HEK293T (cell line): ENCODE measurements at regions not wholly inside any gene's neighbourhood (a gene's known extent, or its start where the extent isn't known, plus 50 kb on each side); places are given as distances from the start of the nearest gene placed in this dataset.

Experiments used
- ARNT ChIP-seq: fragments of 450-650 bp; IDR thresholded peaks from 2 replicates; pipeline ENCODE4 v1.6.1; 2017; ENCODE audit warnings: mild to moderate bottlenecking
- BHLHE40 ChIP-seq: fragments of 450-650 bp; IDR thresholded peaks from 2 replicates; pipeline ENCODE4 v1.6.1; 2016; ENCODE audit warnings: mild to moderate bottlenecking, moderate library complexity, borderline replicate concordance
- CTBP1 ChIP-seq: fragments of 450-650 bp; IDR thresholded peaks from 2 replicates; pipeline ENCODE4 v1.6.1; 2016; ENCODE audit warnings: borderline replicate concordance
- ELF4 ChIP-seq: fragments of 450-650 bp; IDR thresholded peaks from 2 replicates; pipeline ENCODE4 v1.6.1; 2017; ENCODE audit warnings: antibody characterized with exemption
- FOXA1 ChIP-seq: fragments of 450-650 bp; IDR thresholded peaks from 2 replicates; pipeline ENCODE4 v1.6.1; 2016; ENCODE audit warnings: mild to moderate bottlenecking
- FOXK2 ChIP-seq: fragments of 450-650 bp; IDR thresholded peaks from 2 replicates; pipeline ENCODE4 v1.6.1; 2016; ENCODE audit warnings: mild to moderate bottlenecking
- FOXM1 ChIP-seq: fragments of 450-650 bp; IDR thresholded peaks from 2 replicates; pipeline ENCODE4 v1.6.1; 2017; ENCODE audit warnings: mild to moderate bottlenecking, borderline replicate concordance
- L3MBTL2 ChIP-seq: fragments of 450-650 bp; conservative IDR thresholded peaks from 2 replicates; pipeline ENCODE4 v1.6.1; 2016; ENCODE audit warnings: mild to moderate bottlenecking
- LEF1 ChIP-seq: fragments of 450-650 bp; IDR thresholded peaks from 2 replicates; pipeline ENCODE4 v1.6.1; 2017; ENCODE audit warnings: mild to moderate bottlenecking, borderline replicate concordance
- SP1 ChIP-seq: fragments of 450-650 bp; IDR thresholded peaks from 2 replicates; pipeline ENCODE4 v1.6.1; 2017
- SUZ12 ChIP-seq: fragments of 450-650 bp; IDR thresholded peaks from 2 replicates; pipeline ENCODE4 v1.6.1; 2016; ENCODE audit warnings: mild to moderate bottlenecking
- TARDBP ChIP-seq: fragments of 450-650 bp; IDR thresholded peaks from 2 replicates; pipeline ENCODE4 v1.6.1; 2016
- ZNF384 ChIP-seq: fragments of 450-650 bp; IDR thresholded peaks from 2 replicates; pipeline ENCODE4 v1.6.1; 2016
- TF ChIP-seq, protein P1 (sequence below): fragments of 450-650 bp; IDR thresholded peaks from 2 replicates; pipeline ENCODE4 v1.6.1; 2016

DNA sequence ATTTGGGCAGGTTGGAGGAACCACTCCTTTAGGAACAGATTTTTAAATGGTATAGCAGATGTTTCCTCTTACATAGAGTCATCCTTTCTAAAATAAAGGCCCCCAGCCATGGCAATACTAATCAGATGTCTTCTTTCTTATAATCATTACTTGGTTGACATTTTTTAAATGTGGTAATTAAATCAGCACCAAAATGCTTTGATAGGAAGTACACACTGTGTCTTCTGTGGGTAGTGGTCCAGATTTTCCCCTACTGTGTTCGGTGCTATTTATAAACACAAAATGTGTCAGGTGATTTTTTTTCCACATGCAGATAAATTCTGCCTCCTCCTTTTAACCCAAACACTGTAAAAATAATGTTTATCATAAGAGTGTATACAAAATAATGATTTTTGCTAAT, 200.9 kb upstream of the DTNA start:
- no peak for TF ChIP-seq SP1
- no peak for TF ChIP-seq TARDBP
- no peak for TF ChIP-seq FOXM1
- no peak for TF ChIP-seq L3MBTL2
- TF ChIP-seq FOXA1 = no peak
- TF ChIP-seq BHLHE40 = no peak
- TF ChIP-seq ZNF384 = no peak
- TF ChIP-seq ARNT = no peak
- TF ChIP-seq SUZ12 = no peak
- TF ChIP-seq, protein P1, sequence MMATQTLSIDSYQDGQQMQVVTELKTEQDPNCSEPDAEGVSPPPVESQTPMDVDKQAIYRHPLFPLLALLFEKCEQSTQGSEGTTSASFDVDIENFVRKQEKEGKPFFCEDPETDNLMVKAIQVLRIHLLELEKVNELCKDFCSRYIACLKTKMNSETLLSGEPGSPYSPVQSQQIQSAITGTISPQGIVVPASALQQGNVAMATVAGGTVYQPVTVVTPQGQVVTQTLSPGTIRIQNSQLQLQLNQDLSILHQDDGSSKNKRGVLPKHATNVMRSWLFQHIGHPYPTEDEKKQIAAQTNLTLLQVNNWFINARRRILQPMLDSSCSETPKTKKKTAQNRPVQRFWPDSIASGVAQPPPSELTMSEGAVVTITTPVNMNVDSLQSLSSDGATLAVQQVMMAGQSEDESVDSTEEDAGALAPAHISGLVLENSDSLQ = no peak
- no peak for TF ChIP-seq FOXK2
- no peak for TF ChIP-seq LEF1
- TF ChIP-seq ELF4 = no peak
- no peak for TF ChIP-seq CTBP1
